ENCODE measurements at regions not wholly inside any gene's neighbourhood (a gene's known extent, or its start where the extent isn't known, plus 50 kb on each side); places are given as distances from the start of the nearest gene placed in this dataset.

DNA sequence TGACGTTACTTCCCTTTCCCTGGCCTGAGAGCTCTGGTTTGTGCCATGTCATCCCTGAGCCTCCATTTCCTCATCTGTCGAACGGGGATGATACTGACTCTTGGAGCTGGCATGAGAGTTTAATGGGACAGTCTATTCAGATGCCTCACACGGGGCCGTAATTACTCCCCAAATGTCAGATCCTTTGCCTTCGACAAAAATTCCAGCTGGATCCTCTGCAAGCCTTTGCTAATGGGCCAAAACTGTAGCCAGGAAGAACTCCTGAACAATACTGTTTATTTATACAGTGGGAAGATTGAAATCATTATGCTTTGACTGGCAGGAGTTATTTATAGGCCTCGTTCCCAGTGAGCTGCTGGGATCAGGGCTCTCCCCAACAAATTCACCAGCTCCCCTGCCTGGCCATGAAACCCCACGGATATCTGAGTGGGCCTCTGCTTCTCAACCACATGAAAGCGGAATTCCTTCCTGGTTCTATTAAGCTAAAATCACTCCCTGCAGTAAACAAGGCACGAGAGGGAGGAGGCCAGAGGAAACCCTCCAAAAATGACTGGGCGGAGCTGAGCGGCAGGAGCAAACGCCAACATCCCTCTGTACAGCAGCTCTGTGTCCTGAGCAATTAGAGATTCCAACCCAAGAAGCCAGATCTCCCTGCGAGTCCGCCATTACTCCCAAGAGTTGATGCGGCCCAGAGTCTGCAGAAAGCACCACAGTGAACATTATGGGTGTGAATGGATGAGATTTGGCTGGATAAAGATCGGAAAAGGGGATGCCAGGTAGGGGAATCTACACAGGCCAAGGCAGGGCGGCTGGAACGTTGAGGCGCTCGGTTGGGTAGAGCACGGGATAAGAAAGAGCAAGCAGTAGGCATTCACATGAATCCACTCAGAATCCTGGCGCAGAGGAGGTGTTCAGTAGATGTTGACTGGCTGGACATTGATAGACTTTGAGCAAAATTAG is 326.1 kb downstream of the BCL11B start:
- no peak for DNase-seq

DNA sequence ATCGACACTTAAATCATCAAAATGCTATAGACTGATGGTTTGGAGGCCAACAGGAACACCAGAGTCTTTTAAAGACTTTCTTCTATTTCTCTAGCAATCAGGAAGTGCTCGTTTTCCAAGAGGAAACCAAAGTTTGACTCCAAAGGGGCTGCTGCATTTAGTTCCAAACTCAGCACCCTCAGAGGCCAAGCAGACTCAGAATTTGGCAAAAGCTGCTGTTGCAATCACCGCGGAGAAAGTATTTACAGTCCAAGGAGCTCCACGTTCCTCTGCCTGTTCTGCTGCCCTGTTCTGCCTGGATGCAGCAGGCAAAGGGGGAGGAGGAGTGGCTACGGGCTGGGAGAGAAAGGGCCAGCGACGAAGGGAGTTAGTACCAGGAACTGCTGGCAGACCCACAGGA is 325.1 kb downstream of the BCL11B start:
- no peak for DNase-seq

DNA sequence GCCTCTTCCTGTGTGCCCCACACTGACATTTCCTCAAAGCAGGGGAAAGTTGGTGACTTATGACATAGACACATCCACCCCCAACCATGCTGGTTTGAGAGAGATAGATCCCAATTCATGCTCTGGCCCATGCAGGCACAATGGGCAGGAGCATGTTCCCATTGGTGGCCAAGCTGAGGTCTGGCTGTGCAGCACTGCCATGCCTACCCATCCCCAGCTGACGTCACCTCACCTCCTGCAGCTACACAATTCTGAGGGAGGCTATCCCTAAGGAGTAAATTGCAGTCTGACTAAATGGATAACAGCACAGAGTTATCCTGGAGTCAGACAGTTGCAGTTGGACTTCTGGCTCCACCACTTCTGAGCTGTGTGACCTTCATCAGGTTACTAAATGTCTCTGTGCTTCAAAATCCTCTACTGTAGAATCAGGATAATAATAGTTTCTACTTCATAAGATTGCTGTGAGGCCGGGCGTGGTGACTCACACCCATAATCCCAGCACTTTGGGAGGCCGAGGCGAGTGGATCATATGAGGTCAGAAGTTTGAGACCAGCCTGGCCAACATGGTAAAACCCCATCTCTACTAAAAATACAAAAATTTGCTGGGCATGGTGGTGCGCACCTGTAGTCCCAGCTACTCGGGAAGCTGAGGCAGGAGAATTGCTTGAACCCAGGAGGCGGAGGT is 323.9 kb downstream of the BCL11B start:
- DNase-seq: no peak

DNA sequence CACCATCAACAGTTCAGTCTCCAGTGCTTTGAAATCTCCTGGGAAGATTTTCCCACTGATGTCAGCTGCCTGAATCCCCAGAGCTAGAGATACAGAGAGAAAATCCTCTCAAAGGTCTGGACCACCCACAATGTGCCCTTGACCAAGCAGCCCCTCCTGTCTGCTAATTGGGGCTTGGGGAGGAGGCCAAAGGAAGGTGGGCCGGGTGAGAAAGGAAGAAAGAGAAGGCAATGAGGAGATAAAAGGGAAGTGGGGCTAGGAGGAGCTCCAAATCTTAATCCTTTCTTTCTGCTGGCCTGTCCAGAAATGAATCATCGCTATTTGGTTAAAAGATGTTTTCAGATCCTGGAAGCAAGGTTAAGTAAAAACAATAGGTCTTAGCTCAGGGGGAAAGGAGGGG is 322.9 kb downstream of the BCL11B start:
- no peak for DNase-seq

DNA sequence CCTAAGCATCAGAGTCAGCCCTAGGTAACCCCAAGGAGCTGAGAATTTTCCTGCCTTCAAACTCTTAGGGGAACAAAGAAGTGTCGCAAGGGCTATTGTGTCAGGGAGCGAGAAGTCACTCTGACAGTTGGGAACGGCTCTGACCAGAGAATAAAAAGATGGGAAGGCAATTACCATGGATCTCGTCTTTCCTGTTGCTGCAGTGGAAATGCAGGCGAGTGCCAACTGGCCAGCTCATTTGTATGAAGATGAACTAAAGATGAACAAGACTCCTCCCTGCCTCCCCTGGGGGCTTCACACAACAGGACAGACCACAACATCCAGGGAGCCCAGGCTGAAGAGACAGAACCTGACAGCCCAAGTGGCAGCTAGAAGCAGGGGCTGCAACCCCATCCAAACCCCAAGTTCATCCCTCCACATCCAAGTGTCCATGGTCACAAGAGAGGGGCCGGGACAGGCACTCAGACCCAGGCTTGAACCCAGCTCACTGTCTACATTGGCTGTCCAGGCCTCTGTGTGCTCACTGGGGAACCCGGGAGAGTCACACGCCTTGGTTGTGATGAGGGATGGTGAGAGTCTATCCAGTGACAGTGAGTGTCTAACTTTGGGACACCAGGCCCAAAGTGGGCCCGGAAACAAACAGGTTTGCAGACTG is 322.4 kb downstream of the BCL11B start:
- DNase-seq: no peak

DNA sequence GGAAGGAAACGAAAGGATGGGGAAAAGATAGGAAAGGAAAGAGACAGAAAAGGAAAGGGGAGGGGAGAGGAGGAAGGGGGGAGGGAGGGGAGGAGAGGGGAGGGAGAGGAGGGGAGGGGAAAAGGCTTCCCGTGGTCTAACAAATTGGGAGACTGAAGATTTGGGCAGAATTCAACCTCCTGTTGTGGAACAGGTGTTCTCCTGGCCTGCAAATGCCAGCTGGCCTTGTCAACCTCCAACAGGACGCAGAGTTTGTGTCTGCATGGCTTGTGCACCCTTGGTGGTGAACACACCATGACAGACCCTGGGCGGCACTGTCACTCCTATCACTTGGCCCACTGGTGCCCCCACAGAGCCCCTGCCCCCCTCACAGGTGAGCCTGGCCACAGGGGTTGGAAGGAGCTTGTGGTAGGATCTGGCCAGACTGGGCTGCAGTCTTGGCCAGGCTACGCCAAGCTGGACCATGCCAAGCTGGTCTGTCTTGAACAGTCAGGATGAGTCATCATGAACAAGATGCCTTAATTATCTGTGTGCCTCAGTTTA is 321.6 kb downstream of the BCL11B start:
- DNase-seq: no peak

DNA sequence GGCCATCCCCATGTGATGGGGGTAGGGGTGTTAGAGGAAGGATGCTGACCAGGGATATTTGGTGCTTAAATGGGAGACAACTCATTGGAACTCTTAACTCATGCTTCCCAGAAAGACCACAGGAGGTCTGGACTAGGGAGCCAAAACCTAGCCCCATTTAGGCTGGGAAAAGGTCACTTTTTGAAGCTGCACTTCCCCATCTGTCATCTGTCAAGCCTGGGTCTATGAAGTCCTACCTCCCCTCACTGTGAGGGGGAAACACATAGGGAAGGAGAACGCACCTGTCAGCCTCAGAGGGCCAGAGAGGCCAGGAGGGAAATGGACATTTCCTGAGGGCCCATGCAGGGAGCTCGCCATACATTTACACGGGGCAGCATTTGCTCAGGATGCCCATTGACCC is 321.0 kb downstream of the BCL11B start:
- no peak for DNase-seq

DNA sequence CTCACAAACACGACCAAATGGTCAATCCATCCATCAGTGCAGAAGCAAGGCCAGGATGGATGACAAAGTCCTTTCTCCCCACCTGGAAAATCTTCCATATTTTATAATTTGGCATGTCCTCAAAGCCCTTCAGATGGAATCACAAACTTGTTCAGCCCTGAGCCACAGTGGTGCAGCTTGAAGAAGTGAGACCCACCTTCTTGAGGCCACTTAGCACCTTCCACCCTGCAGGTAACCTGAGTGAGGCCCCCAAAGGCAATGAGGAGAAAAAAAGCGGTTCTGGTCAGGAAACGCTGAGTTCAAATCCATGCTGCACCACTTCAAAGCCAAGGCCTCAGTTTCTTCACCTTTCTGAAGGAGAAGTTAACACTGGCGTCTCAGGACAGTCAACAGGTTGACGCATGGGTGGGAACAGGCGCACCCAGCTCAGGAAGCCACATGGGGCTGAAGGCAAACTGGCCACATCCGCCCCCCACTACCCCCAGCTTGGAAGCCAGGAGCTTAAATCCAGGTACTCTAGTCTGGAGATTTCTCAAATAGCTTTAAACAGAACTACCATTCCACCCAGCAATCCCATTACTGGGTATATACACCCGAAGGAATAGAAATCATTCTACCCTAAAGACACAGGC is 320.4 kb downstream of the BCL11B start:
- DNase-seq: no peak

DNA sequence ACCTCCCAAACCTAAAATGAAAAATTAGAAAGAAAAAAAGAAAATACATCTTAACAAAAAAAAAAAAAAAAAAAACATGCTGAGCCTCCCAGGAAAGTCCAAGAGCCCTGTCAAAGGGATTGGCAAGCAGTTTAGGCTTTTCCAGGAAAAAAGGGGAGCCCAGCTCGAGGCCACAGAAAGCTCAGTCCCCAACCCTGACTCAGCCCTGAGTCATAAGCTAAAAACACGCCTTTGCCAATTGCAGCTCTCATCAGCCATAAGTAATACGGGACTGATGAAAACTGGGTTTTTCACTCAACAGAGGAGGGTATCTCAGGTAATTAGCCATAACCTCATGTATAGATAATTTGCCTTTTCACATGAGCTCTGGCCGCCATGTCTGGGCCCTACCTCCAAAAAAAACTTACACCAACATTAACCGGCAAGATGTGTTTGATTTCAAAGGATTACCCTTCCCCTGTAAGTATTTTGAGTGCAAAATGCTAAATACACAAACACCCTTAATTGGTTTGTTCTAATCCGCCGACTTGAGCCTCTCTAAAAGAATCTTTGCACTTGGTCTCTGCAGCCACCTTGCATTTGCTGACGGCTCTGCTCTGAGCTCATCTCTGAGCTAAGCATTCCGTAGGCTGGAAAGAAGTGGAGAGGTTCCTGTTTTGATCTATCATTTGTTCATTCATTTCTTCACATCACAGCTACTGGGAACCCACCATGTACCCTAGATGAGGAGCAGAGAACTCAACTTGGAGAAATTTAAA is 319.2 kb downstream of the BCL11B start:
- DNase-seq: no peak

DNA sequence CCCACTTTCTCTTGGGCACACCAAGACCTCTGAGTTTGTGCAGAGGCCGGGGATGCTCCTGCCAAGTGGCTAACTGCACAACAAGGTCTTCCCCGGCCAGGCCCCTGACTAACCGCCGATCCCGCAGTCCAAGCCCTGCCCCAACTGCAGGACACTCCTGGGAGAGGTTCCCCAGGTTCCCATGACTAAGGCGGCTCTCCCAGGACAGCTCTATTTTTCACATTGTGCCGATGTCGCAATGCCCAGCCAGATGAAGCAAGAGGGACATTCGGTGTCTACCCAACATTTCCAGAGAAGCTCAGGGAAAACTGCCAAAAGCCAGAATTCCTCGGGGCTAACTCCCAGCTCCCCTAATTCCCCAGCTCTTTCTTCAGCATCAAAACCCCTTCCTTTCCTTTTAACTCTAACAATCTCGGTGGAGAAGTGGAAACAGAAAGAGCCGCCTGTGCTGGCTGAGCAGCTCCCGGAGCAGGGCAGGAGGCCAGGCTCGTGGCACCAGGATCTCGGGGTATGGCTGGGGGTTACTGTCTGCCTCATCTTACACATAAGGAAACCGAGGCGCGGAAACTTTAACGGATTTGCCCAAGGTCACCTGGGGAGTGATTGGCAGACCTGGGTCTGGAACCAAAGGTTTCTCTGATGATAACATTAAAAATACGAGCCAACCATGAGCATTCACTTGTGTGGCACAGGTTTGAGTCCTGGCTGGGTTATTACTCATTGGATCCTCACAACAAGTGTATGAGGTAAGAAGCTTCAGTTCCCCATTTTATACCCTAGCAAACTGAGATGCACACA is 318.2 kb downstream of the BCL11B start:
- no peak for DNase-seq

DNA sequence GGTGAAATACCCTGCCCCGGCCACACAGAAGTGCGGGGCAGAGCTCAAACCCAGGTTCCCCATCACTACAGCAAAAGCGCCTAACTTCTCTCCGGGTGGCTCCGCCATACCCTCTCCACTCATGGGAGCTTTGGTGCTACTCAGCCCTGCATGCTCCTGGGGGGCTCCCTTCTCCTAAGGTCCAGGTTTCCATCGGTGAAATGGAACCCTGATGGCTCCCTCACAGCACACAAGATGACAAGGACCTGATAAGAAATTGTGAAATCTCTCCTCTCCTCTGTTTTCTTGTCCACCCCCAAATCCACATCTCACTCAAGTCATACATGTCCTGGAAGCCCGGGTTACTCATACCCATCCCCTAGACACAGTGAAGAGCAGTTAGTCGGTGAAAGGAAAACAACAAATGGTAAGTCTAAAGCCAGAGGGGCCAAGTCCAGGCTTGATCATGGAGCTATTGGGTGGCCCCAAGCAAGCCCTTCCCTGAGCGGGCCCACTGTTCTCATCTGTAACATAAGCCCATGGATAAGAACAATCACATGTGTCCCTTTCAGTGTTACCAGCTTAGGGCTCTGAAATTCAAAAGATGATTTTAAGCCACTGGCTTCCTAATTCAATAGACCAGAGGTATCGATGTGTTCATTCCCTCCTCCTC is 317.5 kb downstream of the BCL11B start:
- no peak for DNase-seq

DNA sequence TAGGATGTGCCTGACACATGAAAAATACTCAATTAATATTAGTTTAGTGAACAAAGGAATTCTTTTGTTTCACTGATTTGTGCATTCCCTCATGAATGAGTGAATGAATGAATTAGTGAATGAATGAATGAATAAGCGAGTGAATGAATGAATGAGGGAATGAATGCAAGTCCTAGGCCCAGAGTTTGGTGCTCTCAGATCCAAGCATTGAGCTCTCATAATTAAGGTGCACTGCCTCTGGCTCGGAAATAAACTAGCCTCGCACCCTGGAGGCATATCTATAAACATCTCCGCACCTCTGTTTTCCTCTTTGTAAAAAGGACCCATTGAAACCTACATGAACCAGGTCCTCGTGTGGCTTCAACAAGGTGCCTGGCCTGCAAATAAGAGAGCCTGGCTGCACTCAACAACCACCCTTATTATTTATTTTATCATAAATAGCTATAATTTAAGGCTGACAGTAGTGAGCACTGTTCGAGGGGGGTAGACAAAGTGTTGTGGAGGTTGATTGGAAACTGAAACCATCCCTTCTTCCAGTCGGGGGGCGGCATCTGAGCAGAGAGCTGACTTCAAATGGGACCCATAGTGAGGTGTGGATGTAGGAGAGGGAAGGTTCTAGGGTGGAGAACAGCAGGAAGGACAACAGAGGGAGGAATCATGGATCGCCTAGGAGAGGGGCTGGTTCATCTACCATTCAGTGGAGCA is 316.8 kb downstream of the BCL11B start:
- no peak for DNase-seq

DNA sequence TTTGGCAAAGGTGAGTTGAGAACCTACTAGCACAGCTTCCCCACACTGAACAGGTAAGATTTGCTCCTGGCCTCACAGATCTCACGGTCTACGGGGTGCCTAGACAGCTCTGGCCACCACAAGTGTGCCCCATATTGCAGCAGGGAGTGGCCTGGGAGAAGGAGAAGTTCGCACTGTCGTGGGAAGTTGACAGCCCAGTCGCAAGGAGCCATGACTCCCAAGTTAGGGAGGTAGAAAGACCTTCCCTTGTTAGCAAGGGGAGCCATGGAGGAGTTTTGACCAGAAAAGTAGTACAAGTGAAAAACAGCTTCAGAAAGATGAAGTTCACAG is 316.3 kb downstream of the BCL11B start:
- no peak for DNase-seq

DNA sequence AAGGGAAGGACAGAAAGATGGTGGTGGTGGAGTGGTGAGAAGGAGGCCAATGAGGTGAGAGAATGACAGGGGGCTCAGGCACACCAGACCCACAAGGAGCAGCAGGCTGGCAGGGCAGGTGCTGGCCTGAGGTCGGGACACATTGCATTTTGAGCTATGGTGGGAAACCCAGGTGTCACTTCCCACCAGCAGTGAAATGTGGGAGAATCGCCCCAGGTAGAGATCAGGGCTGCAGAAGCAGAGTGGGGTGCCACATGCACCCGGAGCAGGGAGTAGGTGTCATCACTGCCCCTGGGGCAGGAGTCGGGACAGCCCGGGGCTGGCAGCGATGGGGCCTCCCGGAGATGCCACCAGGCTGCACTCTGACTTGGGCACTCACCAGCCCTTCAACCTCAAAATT is 315.8 kb downstream of the BCL11B start:
- no peak for DNase-seq

DNA sequence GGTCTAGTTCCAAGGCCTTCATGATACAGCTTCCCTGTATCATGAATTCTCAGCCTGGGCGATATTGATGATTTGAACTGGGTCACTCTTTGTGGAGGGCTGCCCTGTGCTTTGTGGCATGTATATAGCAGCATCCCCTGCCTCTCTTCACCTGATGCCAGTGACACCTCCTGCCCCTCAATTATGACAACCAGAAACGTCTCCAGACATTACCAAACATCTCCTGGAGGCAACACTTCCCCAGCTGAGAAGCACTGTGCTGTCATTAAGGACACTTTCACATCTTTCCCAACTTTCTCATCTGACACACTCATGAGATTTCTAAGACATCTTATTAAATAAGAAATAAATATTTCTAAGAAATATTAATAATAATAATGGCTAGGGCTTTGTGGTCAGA is 315.3 kb downstream of the BCL11B start:
- DNase-seq: no peak

DNA sequence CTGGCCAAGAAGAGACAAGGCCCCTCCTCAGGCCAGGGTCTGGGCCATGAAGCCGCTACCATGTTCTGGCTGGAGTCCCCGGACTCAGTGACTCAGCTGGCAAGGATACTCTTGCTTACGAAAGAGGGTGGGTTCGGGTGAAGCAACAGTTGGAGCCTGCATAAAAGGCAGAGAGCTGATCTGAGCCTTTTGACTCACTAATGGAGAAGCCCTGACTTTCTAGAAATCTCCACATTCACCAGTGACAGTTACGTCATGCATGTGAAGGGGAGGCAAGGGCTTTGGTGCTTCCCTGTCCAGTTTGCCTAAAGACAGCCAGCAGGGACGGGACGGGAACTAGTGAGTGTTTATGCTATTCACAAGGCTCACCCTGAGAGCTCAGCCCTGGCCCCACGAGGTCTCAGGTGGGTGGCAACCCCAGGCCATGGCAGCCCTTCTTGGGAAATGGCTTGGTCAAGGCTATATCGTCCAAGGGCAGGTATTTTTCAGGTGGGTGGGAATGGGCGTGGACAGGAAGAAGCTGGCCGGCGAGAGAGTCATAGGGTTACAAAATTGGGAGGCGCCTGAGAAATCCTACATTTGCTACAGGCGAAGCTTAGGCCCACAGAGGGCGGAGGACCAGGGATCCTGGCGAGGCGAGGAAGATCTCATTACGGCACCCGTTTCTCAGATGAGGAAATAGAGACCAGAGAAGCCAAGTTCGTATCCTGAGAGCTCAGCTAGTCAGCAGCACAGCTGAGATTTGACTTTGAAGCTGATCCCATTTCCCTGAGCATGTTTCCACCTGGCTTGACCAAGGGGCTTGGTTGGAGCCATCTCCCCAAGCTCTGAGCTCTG is 314.6 kb downstream of the BCL11B start:
- no peak for DNase-seq

DNA sequence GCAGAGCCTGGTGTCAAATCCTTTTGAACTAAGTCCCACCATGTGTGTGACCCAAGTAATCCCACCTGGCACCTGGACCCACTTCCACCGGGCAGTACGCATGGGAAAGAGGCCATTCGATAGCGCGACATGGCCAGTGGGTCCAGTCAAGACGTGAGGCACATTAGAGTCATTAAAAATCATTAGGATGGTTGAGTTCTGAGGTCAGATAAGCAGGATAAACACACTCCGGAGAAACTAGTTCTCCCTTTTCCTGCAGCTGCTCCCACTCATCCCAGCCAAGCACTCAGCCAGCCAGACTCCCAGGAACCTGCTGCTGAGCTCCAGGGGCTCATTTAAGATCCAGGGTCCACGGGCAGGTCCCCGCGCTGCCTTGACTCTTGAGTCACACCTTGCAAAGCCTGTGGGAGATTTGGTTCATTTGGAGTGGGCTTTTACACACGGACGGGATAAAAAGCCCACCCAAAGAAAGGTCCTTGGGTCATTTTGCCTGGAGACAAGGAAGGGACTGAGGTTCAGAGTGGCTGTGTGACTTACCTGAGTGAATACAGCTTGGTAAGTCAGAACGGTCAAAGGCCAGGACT is 313.9 kb downstream of the BCL11B start:
- DNase-seq: no peak

DNA sequence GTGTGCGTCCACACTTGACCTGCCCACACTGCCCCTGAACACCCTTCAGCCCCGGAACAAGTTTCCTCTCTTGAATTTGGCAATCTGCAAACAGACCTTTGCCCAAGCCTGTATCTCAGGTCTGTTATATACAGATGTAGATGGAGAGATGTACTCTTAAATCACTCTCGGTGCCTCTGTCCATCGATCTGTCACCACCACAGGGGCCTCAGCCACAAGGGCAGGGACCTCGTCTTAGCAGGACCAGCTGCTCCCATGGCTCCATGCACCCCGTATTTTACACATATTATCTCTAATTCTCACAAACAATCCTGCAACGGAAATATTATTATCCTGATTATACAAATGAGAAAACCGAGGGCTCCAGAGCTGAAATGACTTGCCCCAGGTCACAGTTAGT is 313.4 kb downstream of the BCL11B start:
- DNase-seq: no peak

DNA sequence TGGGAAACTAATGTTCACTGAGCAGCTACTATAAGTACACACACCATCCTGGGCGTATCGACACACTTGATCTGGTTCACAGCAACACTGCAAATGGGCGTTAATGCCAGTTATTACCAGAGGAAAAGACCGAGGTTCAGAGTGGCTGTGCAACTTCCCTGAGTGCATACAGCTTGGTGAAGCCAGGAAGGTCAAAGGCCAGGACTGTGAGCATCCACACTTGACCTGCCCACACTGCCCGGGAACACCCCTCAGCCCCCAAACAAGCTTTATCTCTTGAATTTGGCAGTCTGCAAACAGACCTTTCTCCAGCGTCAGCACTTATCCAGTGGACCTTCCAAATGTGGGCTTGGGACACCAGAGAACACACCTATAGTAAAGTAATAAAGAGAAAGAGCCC is 312.6 kb downstream of the BCL11B start:
- DNase-seq: no peak

Data from CD4-positive, alpha-beta T cell treated with Interleukin-10 for 1 hour (primary cell).